IPS DF 4.7 (cell line): ENCODE measurements at regions not wholly inside any gene's neighbourhood (a gene's known extent, or its start where the extent isn't known, plus 50 kb on each side); places are given as distances from the start of the nearest gene placed in this dataset.
"Not testable (repeated sequence)": the region's sequence is repeated elsewhere in the genome, so short reads cannot be mapped to it uniquely, and the experiment has no call there.

ENCODE experiments used
- DNase-seq: peaks from one replicate; pipeline ENCODE4 v3.0.0-alpha.2; 2013; ENCODE audit warnings: low spot score; ENCODE audit errors: extremely low read depth

GRCh38 chr12:111274777-111275176, 94.1 kb downstream of the PHETA1 start:
- no peak for DNase-seq

- no peak for DNase-seq
These were observed 97.0 kb downstream of the PHETA1 start for GRCh38 chr12:111271674-111272418.

- DNase-seq: no peak
These were observed 98.1 kb downstream of the PHETA1 start for GRCh38 chr12:111270774-111271173.

- no peak for DNase-seq
These were observed 98.7 kb downstream of the PHETA1 start for GRCh38 chr12:111270239-111270638.

- DNase-seq: no peak
These were observed 99.2 kb downstream of the PHETA1 start for GRCh38 chr12:111269718-111270117.

- DNase-seq: no peak
These were observed 99.9 kb downstream of the PHETA1 start for GRCh38 chr12:111268738-111269572.

- DNase-seq: no peak
These were observed 101.8 kb downstream of the PHETA1 start for GRCh38 chr12:111267144-111267543.

- no peak for DNase-seq
These were observed 106.8 kb downstream of the PHETA1 start for GRCh38 chr12:111261911-111262676.

GRCh38 chr12:111260732-111261131, 108.2 kb downstream of the PHETA1 start:
- DNase-seq: no peak

- DNase-seq: no peak
These were observed 109.7 kb downstream of the PHETA1 start for GRCh38 chr12:111259231-111259630.

- DNase-seq: not testable (repeated sequence)
These were observed 110.8 kb downstream of the PHETA1 start for GRCh38 chr12:111258081-111258480.

- no peak for DNase-seq
These were observed 111.4 kb downstream of the PHETA1 start for GRCh38 chr12:111257435-111257902.

GRCh38 chr12:111256629-111257434, 112.1 kb downstream of the PHETA1 start:
- DNase-seq: no peak

- no peak for DNase-seq
These were observed 113.6 kb downstream of the PHETA1 start for GRCh38 chr12:111255261-111255660.

GRCh38 chr12:111254106-111254505, 114.8 kb downstream of the PHETA1 start:
- no peak for DNase-seq

- DNase-seq: no peak
These were observed 115.7 kb downstream of the PHETA1 start for GRCh38 chr12:111253213-111253612.

- no peak for DNase-seq
These were observed 117.1 kb downstream of the PHETA1 start for GRCh38 chr12:111251787-111252186.

- no peak for DNase-seq
These were observed 117.7 kb downstream of the PHETA1 start for GRCh38 chr12:111251058-111251730.

- DNase-seq: no peak
These were observed 118.5 kb downstream of the PHETA1 start for GRCh38 chr12:111250251-111250881.

- no peak for DNase-seq
These were observed 119.1 kb downstream of the PHETA1 start for GRCh38 chr12:111249757-111250156.
